ENCODE measurements at regions not wholly inside any gene's neighbourhood (a gene's known extent, or its start where the extent isn't known, plus 50 kb on each side); places are given as distances from the start of the nearest gene placed in this dataset.
"Not testable (repeated sequence)": the region's sequence is repeated elsewhere in the genome, so short reads cannot be mapped to it uniquely, and the experiment has no call there.

GRCh38 chr5:66443462-66444130 lies 152.6 kb upstream of the MAST4 start:
- H3K27ac ChIP-seq (ENCODE audit: low read depth, low read length): no peak overlapping the region
- H3K9ac ChIP-seq (ENCODE audit: low read length): no peak overlapping the region
- H3K4me1 ChIP-seq (ENCODE audit: insufficient read depth, low read length): peaks cover 5% of the 10 kb centered on the region
- H3K27me3 ChIP-seq (ENCODE audit: control insufficient read depth in 1 of 2, insufficient read depth in 2 of 2, low read length in 2 of 2): no peaks in the 10 kb centered on the region
- H3K36me3 ChIP-seq (ENCODE audit: insufficient read depth, low read length): no peaks in the 10 kb centered on the region
- no peak overlapping the region for H3K4me3 ChIP-seq (ENCODE audit: low read depth in 1 of 2, low read length in 2 of 2)
- no peaks in the 10 kb centered on the region for H3K9me3 ChIP-seq (ENCODE audit: low read length)

GRCh38 chr5:66448070-66448469 lies 148.1 kb upstream of the MAST4 start:
- not testable (repeated sequence) for H3K4me3 ChIP-seq (ENCODE audit: low read depth in 1 of 2, low read length in 2 of 2); H3K9me3 ChIP-seq (ENCODE audit: low read length); H3K9ac ChIP-seq (ENCODE audit: low read length); H3K27ac ChIP-seq (ENCODE audit: low read depth, low read length); H3K4me1 ChIP-seq (ENCODE audit: insufficient read depth, low read length); H3K27me3 ChIP-seq (ENCODE audit: control insufficient read depth in 1 of 2, insufficient read depth in 2 of 2, low read length in 2 of 2); H3K36me3 ChIP-seq (ENCODE audit: insufficient read depth, low read length)

- Histone ChIP-seq H3K4me1 (ENCODE audit: insufficient read depth, low read length) (no peaks in the 10 kb centered on the region), H3K27me3 (ENCODE audit: control insufficient read depth in 1 of 2, insufficient read depth in 2 of 2, low read length in 2 of 2) (no peaks in the 10 kb centered on the region), H3K4me3 (ENCODE audit: low read depth in 1 of 2, low read length in 2 of 2) (no peak overlapping the region), H3K9ac (ENCODE audit: low read length) (no peak overlapping the region), H3K27ac (ENCODE audit: low read depth, low read length) (no peak overlapping the region), H3K36me3 (ENCODE audit: insufficient read depth, low read length) (no peaks in the 10 kb centered on the region), H3K9me3 (ENCODE audit: low read length) (no peaks in the 10 kb centered on the region)
These were observed 146.0 kb upstream of the MAST4 start for GRCh38 chr5:66450237-66450636.

GRCh38 chr5:66450988-66451387 lies 145.2 kb upstream of the MAST4 start:
- Histone ChIP-seq H3K27me3 (ENCODE audit: control insufficient read depth in 1 of 2, insufficient read depth in 2 of 2, low read length in 2 of 2) (no peaks in the 10 kb centered on the region), H3K27ac (ENCODE audit: low read depth, low read length) (no peak overlapping the region), H3K36me3 (ENCODE audit: insufficient read depth, low read length) (no peaks in the 10 kb centered on the region), H3K9ac (ENCODE audit: low read length) (no peak overlapping the region), H3K4me1 (ENCODE audit: insufficient read depth, low read length) (no peaks in the 10 kb centered on the region), H3K4me3 (ENCODE audit: low read depth in 1 of 2, low read length in 2 of 2) (no peak overlapping the region), H3K9me3 (ENCODE audit: low read length) (no peaks in the 10 kb centered on the region)

- no peaks in the 10 kb centered on the region for H3K4me1 ChIP-seq (ENCODE audit: insufficient read depth, low read length)
- H3K27me3 ChIP-seq (ENCODE audit: control insufficient read depth in 1 of 2, insufficient read depth in 2 of 2, low read length in 2 of 2): no peaks in the 10 kb centered on the region
- H3K9me3 ChIP-seq (ENCODE audit: low read length): no peaks in the 10 kb centered on the region
- no peak overlapping the region for H3K4me3 ChIP-seq (ENCODE audit: low read depth in 1 of 2, low read length in 2 of 2)
- no peak overlapping the region for H3K27ac ChIP-seq (ENCODE audit: low read depth, low read length)
- H3K36me3 ChIP-seq (ENCODE audit: insufficient read depth, low read length): no peaks in the 10 kb centered on the region
- H3K9ac ChIP-seq (ENCODE audit: low read length): no peak overlapping the region
These were observed 144.1 kb upstream of the MAST4 start for GRCh38 chr5:66452109-66452508.

- no peaks in the 10 kb centered on the region for H3K27me3 ChIP-seq (ENCODE audit: control insufficient read depth in 1 of 2, insufficient read depth in 2 of 2, low read length in 2 of 2)
- no peaks in the 10 kb centered on the region for H3K36me3 ChIP-seq (ENCODE audit: insufficient read depth, low read length)
- no peak overlapping the region for H3K4me3 ChIP-seq (ENCODE audit: low read depth in 1 of 2, low read length in 2 of 2)
- no peak overlapping the region for H3K9ac ChIP-seq (ENCODE audit: low read length)
- H3K9me3 ChIP-seq (ENCODE audit: low read length): no peaks in the 10 kb centered on the region
- no peak overlapping the region for H3K27ac ChIP-seq (ENCODE audit: low read depth, low read length)
- no peaks in the 10 kb centered on the region for H3K4me1 ChIP-seq (ENCODE audit: insufficient read depth, low read length)
These were observed 141.8 kb upstream of the MAST4 start for GRCh38 chr5:66454186-66455078.

GRCh38 chr5:66459728-66460127 lies 136.5 kb upstream of the MAST4 start:
- H3K36me3 ChIP-seq (ENCODE audit: insufficient read depth, low read length): no peaks in the 10 kb centered on the region
- H3K4me1 ChIP-seq (ENCODE audit: insufficient read depth, low read length): no peaks in the 10 kb centered on the region
- H3K4me3 ChIP-seq (ENCODE audit: low read depth in 1 of 2, low read length in 2 of 2): no peak overlapping the region
- no peak overlapping the region for H3K9ac ChIP-seq (ENCODE audit: low read length)
- no peak overlapping the region for H3K27ac ChIP-seq (ENCODE audit: low read depth, low read length)
- H3K27me3 ChIP-seq (ENCODE audit: control insufficient read depth in 1 of 2, insufficient read depth in 2 of 2, low read length in 2 of 2): no peaks in the 10 kb centered on the region
- H3K9me3 ChIP-seq (ENCODE audit: low read length): no peaks in the 10 kb centered on the region

GRCh38 chr5:66467564-66467963 lies 128.6 kb upstream of the MAST4 start:
- no peaks in the 10 kb centered on the region for H3K4me1 ChIP-seq (ENCODE audit: insufficient read depth, low read length)
- no peaks in the 10 kb centered on the region for H3K27me3 ChIP-seq (ENCODE audit: control insufficient read depth in 1 of 2, insufficient read depth in 2 of 2, low read length in 2 of 2)
- H3K9ac ChIP-seq (ENCODE audit: low read length): no peak overlapping the region
- no peak overlapping the region for H3K4me3 ChIP-seq (ENCODE audit: low read depth in 1 of 2, low read length in 2 of 2)
- H3K36me3 ChIP-seq (ENCODE audit: insufficient read depth, low read length): no peaks in the 10 kb centered on the region
- H3K9me3 ChIP-seq (ENCODE audit: low read length): no peaks in the 10 kb centered on the region
- H3K27ac ChIP-seq (ENCODE audit: low read depth, low read length): no peak overlapping the region

- H3K27me3 ChIP-seq (ENCODE audit: control insufficient read depth in 1 of 2, insufficient read depth in 2 of 2, low read length in 2 of 2): no peaks in the 10 kb centered on the region
- no peak overlapping the region for H3K27ac ChIP-seq (ENCODE audit: low read depth, low read length)
- H3K4me1 ChIP-seq (ENCODE audit: insufficient read depth, low read length): no peaks in the 10 kb centered on the region
- H3K36me3 ChIP-seq (ENCODE audit: insufficient read depth, low read length): no peaks in the 10 kb centered on the region
- H3K9me3 ChIP-seq (ENCODE audit: low read length): no peaks in the 10 kb centered on the region
- no peak overlapping the region for H3K4me3 ChIP-seq (ENCODE audit: low read depth in 1 of 2, low read length in 2 of 2)
- no peak overlapping the region for H3K9ac ChIP-seq (ENCODE audit: low read length)
These were observed 126.5 kb upstream of the MAST4 start for GRCh38 chr5:66469684-66470083.

GRCh38 chr5:66472010-66472409 lies 124.2 kb upstream of the MAST4 start:
- Histone ChIP-seq H3K27ac (ENCODE audit: low read depth, low read length) (no peak overlapping the region), H3K9me3 (ENCODE audit: low read length) (no peaks in the 10 kb centered on the region), H3K4me1 (ENCODE audit: insufficient read depth, low read length) (no peaks in the 10 kb centered on the region), H3K9ac (ENCODE audit: low read length) (no peak overlapping the region), H3K27me3 (ENCODE audit: control insufficient read depth in 1 of 2, insufficient read depth in 2 of 2, low read length in 2 of 2) (no peaks in the 10 kb centered on the region), H3K4me3 (ENCODE audit: low read depth in 1 of 2, low read length in 2 of 2) (no peak overlapping the region), H3K36me3 (ENCODE audit: insufficient read depth, low read length) (no peaks in the 10 kb centered on the region)

- H3K9ac ChIP-seq (ENCODE audit: low read length): no peak overlapping the region
- no peaks in the 10 kb centered on the region for H3K27me3 ChIP-seq (ENCODE audit: control insufficient read depth in 1 of 2, insufficient read depth in 2 of 2, low read length in 2 of 2)
- no peak overlapping the region for H3K27ac ChIP-seq (ENCODE audit: low read depth, low read length)
- no peaks in the 10 kb centered on the region for H3K9me3 ChIP-seq (ENCODE audit: low read length)
- H3K4me3 ChIP-seq (ENCODE audit: low read depth in 1 of 2, low read length in 2 of 2): no peak overlapping the region
- H3K4me1 ChIP-seq (ENCODE audit: insufficient read depth, low read length): no peaks in the 10 kb centered on the region
- H3K36me3 ChIP-seq (ENCODE audit: insufficient read depth, low read length): no peaks in the 10 kb centered on the region
These were observed 120.5 kb upstream of the MAST4 start for GRCh38 chr5:66475731-66476130.

- Histone ChIP-seq H3K27ac (ENCODE audit: low read depth, low read length) (no peak overlapping the region), H3K9me3 (ENCODE audit: low read length) (no peaks in the 10 kb centered on the region), H3K36me3 (ENCODE audit: insufficient read depth, low read length) (no peaks in the 10 kb centered on the region), H3K9ac (ENCODE audit: low read length) (no peak overlapping the region), H3K4me1 (ENCODE audit: insufficient read depth, low read length) (no peaks in the 10 kb centered on the region), H3K27me3 (ENCODE audit: control insufficient read depth in 1 of 2, insufficient read depth in 2 of 2, low read length in 2 of 2) (no peaks in the 10 kb centered on the region), H3K4me3 (ENCODE audit: low read depth in 1 of 2, low read length in 2 of 2) (no peak overlapping the region)
These were observed 118.6 kb upstream of the MAST4 start for GRCh38 chr5:66477596-66477995.

All from muscle layer of colon (tissue), 2 donors.